ENCODE measurements at regions not wholly inside any gene's neighbourhood (a gene's known extent, or its start where the extent isn't known, plus 50 kb on each side); places are given as distances from the start of the nearest gene placed in this dataset.

GRCh38 chr12:34210183-34210582, 187.9 kb downstream of the ALG10 start:
- no peaks in the 10 kb centered on the region for H3K4me1 ChIP-seq (ENCODE audit: insufficient read depth, low read length)
- no peak overlapping the region for H3K4me2 ChIP-seq (ENCODE audit: insufficient read depth, low read length)
- no peak for DNase-seq (ENCODE audit: insufficient read length, low spot score, missing footprints)
- no peaks in the 10 kb centered on the region for H3K27me3 ChIP-seq (ENCODE audit: insufficient read depth, low read length)
- no peak overlapping the region for H2AFZ ChIP-seq (ENCODE audit: low read length)
- H3K27ac ChIP-seq (ENCODE audit: low read depth, low read length): no peak overlapping the region
- H3K4me3 ChIP-seq (ENCODE audit: insufficient read depth, low read length): no peak overlapping the region
- H3K9me3 ChIP-seq (ENCODE audit: low read depth, low read length): no peaks in the 10 kb centered on the region
- H3K79me2 ChIP-seq (ENCODE audit: insufficient read depth, low read length): no peaks in the 10 kb centered on the region
- H4K20me1 ChIP-seq (ENCODE audit: insufficient read depth, low read length): no peaks in the 10 kb centered on the region
- TF ChIP-seq CTCF (IDR thresholded peaks at IDR 0.05; ENCODE audit: extremely low read depth, low read depth, low read length): no peak
- H3K36me3 ChIP-seq (ENCODE audit: insufficient read depth, low read length): no peaks in the 10 kb centered on the region

- no peak overlapping the region for H3K4me2 ChIP-seq (ENCODE audit: insufficient read depth, low read length)
- H3K9me3 ChIP-seq (ENCODE audit: low read depth, low read length): no peaks in the 10 kb centered on the region
- no peaks in the 10 kb centered on the region for H3K27me3 ChIP-seq (ENCODE audit: insufficient read depth, low read length)
- no peak overlapping the region for H3K27ac ChIP-seq (ENCODE audit: low read depth, low read length)
- no peaks in the 10 kb centered on the region for H3K79me2 ChIP-seq (ENCODE audit: insufficient read depth, low read length)
- H2AFZ ChIP-seq (ENCODE audit: low read length): no peak overlapping the region
- no peaks in the 10 kb centered on the region for H3K4me1 ChIP-seq (ENCODE audit: insufficient read depth, low read length)
- no peaks in the 10 kb centered on the region for H3K36me3 ChIP-seq (ENCODE audit: insufficient read depth, low read length)
- no peaks in the 10 kb centered on the region for H4K20me1 ChIP-seq (ENCODE audit: insufficient read depth, low read length)
- no peak for TF ChIP-seq CTCF (IDR thresholded peaks at IDR 0.05; ENCODE audit: extremely low read depth, low read depth, low read length)
- no peak for DNase-seq (ENCODE audit: insufficient read length, low spot score, missing footprints)
- H3K4me3 ChIP-seq (ENCODE audit: insufficient read depth, low read length): no peak overlapping the region
These were observed 188.6 kb downstream of the ALG10 start for GRCh38 chr12:34210689-34211530.

GRCh38 chr12:34212651-34213050, 190.4 kb downstream of the ALG10 start:
- H3K27ac ChIP-seq (ENCODE audit: low read depth, low read length): no peak overlapping the region
- no peaks in the 10 kb centered on the region for H3K27me3 ChIP-seq (ENCODE audit: insufficient read depth, low read length)
- no peak for TF ChIP-seq CTCF (IDR thresholded peaks at IDR 0.05; ENCODE audit: extremely low read depth, low read depth, low read length)
- H4K20me1 ChIP-seq (ENCODE audit: insufficient read depth, low read length): no peaks in the 10 kb centered on the region
- H3K36me3 ChIP-seq (ENCODE audit: insufficient read depth, low read length): no peaks in the 10 kb centered on the region
- H3K4me1 ChIP-seq (ENCODE audit: insufficient read depth, low read length): no peaks in the 10 kb centered on the region
- no peak overlapping the region for H3K4me2 ChIP-seq (ENCODE audit: insufficient read depth, low read length)
- no peaks in the 10 kb centered on the region for H3K9me3 ChIP-seq (ENCODE audit: low read depth, low read length)
- no peak for DNase-seq (ENCODE audit: insufficient read length, low spot score, missing footprints)
- H3K4me3 ChIP-seq (ENCODE audit: insufficient read depth, low read length): no peak overlapping the region
- no peaks in the 10 kb centered on the region for H3K79me2 ChIP-seq (ENCODE audit: insufficient read depth, low read length)
- H2AFZ ChIP-seq (ENCODE audit: low read length): no peak overlapping the region

GRCh38 chr12:34214011-34214410, 191.7 kb downstream of the ALG10 start:
- Histone ChIP-seq H2AFZ (ENCODE audit: low read length) (no peak overlapping the region), H3K27me3 (ENCODE audit: insufficient read depth, low read length) (no peaks in the 10 kb centered on the region), H3K36me3 (ENCODE audit: insufficient read depth, low read length) (no peaks in the 10 kb centered on the region), H3K4me2 (ENCODE audit: insufficient read depth, low read length) (no peak overlapping the region), H3K27ac (ENCODE audit: low read depth, low read length) (no peak overlapping the region), H3K9me3 (ENCODE audit: low read depth, low read length) (no peaks in the 10 kb centered on the region), H3K4me1 (ENCODE audit: insufficient read depth, low read length) (no peaks in the 10 kb centered on the region), H3K4me3 (ENCODE audit: insufficient read depth, low read length) (no peak overlapping the region), H4K20me1 (ENCODE audit: insufficient read depth, low read length) (no peaks in the 10 kb centered on the region), H3K79me2 (ENCODE audit: insufficient read depth, low read length) (no peaks in the 10 kb centered on the region)
- no peak for DNase-seq (ENCODE audit: insufficient read length, low spot score, missing footprints)
- TF ChIP-seq CTCF (IDR thresholded peaks at IDR 0.05; ENCODE audit: extremely low read depth, low read depth, low read length): no peak
